ENCODE measurements at regions not wholly inside any gene's neighbourhood (a gene's known extent, or its start where the extent isn't known, plus 50 kb on each side); places are given as distances from the start of the nearest gene placed in this dataset.
"Not testable (repeated sequence)": the region's sequence is repeated elsewhere in the genome, so short reads cannot be mapped to it uniquely, and the experiment has no call there.

DNA sequence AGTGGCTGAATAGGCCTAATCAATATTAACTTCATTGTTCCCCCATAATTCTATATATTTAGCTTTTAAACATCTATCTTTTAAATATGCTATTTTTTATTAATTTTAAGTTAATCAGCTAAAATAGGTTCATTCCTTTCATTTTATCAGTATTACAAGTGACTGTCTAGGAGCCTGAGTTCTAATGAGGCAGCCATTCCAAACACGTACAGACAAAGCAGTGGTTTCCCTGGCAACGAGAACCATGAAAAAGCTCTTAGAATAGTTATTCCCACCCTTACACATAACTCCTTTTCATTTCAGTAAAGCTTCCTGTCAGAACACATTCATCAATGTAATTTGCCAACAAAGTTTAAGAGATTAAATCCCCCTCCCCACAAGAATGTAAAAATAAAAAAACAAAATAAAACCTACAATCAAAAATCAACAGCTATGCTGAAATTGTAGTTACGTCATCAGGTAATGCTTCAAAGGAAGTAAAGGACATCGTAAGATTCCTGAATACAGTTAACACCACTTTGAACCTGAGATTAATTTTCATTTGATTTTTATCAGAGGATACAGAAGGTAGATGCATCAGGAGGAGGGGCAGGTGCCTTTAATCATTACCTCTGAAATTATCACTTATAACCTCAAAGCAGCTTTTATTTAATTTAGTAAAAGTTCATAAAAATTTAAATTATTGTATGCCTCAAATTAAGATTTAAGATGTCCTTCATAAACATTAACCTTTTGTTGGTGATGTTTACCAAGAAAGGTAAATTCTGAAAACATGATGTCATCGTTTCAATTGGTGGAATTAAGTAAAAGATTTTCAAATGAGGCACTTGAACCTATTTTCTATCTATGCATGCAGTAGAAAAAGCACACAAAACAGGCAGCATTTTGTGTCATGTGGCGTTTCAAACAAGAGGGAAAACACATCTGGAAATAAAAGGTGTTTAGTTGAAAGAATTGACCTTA lies 967.2 kb upstream of the FOXG1 start:
- H3K9me3 ChIP-seq (ENCODE audit: severe bottlenecking); H3K4me3 ChIP-seq (ENCODE audit: severe bottlenecking); H3K27me3 ChIP-seq (ENCODE audit: insufficient read depth, poor library complexity, severe bottlenecking); H3K4me1 ChIP-seq (ENCODE audit: insufficient read depth, poor library complexity, severe bottlenecking); H3K27ac ChIP-seq (ENCODE audit: poor library complexity, severe bottlenecking); H3K36me3 ChIP-seq (ENCODE audit: low read depth); ATAC-seq (ENCODE audit: low read depth); DNase-seq (ENCODE audit: low spot score): not testable (repeated sequence)

DNA sequence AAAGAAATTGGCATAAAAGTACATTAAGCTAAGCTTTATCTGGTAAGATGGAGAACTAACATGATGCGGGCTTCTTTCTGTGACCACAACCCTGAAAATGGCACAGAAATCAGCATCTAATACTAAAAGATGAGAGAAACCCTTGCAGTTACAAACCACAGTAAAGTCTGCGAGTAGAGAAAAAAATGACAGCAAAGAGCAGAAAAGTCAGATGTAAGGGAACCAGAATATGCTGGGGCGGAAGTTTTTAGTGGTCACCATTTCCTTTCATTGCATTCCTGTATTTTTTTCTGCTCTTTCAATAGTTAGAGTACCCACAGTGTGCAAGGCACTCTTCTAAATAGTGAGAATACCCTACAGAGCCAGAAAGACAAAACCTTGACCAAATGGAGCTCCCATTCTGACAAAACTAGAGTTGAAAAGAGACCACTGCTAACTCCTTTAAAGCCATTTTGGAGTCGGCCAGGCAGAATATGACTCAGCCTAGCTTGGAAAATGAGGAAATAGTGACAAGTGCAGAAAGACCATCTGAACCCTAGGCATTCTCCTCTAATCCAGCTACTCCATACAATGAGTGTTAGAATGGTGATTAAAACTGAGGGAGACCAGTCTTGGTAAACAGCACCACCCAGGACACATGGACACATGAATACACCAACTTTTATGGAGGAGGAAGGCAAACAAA lies 948.7 kb upstream of the FOXG1 start:
- H3K27ac ChIP-seq (ENCODE audit: poor library complexity, severe bottlenecking); H3K27me3 ChIP-seq (ENCODE audit: insufficient read depth, poor library complexity, severe bottlenecking): not testable (repeated sequence)

DNA sequence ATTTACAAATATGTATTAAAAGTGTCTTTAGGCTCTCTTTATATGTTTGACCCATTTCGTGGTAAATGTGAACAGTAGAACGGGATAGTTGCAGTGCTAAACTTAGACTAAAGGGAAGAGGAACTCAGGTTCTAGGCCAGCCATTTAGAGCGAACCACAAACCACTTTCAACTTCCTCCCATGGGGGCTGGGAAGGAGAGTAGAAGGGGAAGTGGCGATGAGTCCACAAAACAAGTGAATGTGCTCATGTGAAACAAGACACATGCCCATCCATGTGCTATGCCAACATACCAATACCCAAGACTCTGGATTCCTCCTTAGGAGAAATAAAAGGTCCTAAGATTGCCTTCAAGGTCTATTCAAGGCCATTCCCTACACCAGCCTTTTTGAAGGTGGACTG lies 940.4 kb upstream of the FOXG1 start:
- not testable (repeated sequence) for ATAC-seq (ENCODE audit: low read depth); H3K27me3 ChIP-seq (ENCODE audit: insufficient read depth, poor library complexity, severe bottlenecking); DNase-seq (ENCODE audit: low spot score); H3K4me3 ChIP-seq (ENCODE audit: severe bottlenecking); H3K36me3 ChIP-seq (ENCODE audit: low read depth); H3K4me1 ChIP-seq (ENCODE audit: insufficient read depth, poor library complexity, severe bottlenecking); H3K9me3 ChIP-seq (ENCODE audit: severe bottlenecking); H3K27ac ChIP-seq (ENCODE audit: poor library complexity, severe bottlenecking)

More for the DNA sequence above, 948.7 kb upstream of the FOXG1 start:
- H3K9me3 ChIP-seq (ENCODE audit: severe bottlenecking); H3K36me3 ChIP-seq (ENCODE audit: low read depth); H3K4me3 ChIP-seq (ENCODE audit: severe bottlenecking); ATAC-seq (ENCODE audit: low read depth); DNase-seq (ENCODE audit: low spot score): not testable (repeated sequence)
- H3K4me1 ChIP-seq (ENCODE audit: insufficient read depth, poor library complexity, severe bottlenecking) = peaks cover 13% of the 10 kb centered on the region

- H3K27ac ChIP-seq (ENCODE audit: poor library complexity, severe bottlenecking); DNase-seq (ENCODE audit: low spot score); H3K4me1 ChIP-seq (ENCODE audit: insufficient read depth, poor library complexity, severe bottlenecking); H3K9me3 ChIP-seq (ENCODE audit: severe bottlenecking); ATAC-seq (ENCODE audit: low read depth); H3K27me3 ChIP-seq (ENCODE audit: insufficient read depth, poor library complexity, severe bottlenecking); H3K36me3 ChIP-seq (ENCODE audit: low read depth); H3K4me3 ChIP-seq (ENCODE audit: severe bottlenecking): not testable (repeated sequence)
These were observed 934.6 kb upstream of the FOXG1 start for GRCh38 chr14:27831978-27832377.

- not testable (repeated sequence) for H3K27me3 ChIP-seq (ENCODE audit: insufficient read depth, poor library complexity, severe bottlenecking); DNase-seq (ENCODE audit: low spot score); ATAC-seq (ENCODE audit: low read depth); H3K9me3 ChIP-seq (ENCODE audit: severe bottlenecking); H3K27ac ChIP-seq (ENCODE audit: poor library complexity, severe bottlenecking); H3K4me1 ChIP-seq (ENCODE audit: insufficient read depth, poor library complexity, severe bottlenecking); H3K36me3 ChIP-seq (ENCODE audit: low read depth); H3K4me3 ChIP-seq (ENCODE audit: severe bottlenecking)
These were observed 933.6 kb upstream of the FOXG1 start for GRCh38 chr14:27833001-27833400.

DNA sequence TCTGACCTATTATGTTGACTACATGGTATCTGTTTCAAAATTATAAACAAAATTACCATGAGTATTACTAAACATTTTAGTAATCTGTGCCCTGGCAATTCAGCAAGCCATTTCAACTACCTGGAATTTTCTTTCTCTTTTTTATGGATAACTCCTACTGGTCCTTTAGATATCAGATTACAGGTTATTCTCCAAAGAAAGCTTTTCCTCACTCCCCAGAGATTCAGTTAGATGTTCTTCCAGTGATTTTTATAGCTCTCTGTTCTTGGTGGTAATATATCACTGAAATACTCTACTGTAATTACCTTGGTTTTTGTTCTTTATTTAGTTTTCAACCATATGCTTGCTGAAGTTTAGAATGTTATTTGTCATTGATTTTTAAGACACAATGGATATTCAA lies 930.2 kb upstream of the FOXG1 start:
- no peak for ATAC-seq (ENCODE audit: low read depth)
- Histone ChIP-seq H3K27ac (ENCODE audit: poor library complexity, severe bottlenecking) (no peak overlapping the region), H3K27me3 (ENCODE audit: insufficient read depth, poor library complexity, severe bottlenecking) (no peaks in the 10 kb centered on the region), H3K4me3 (ENCODE audit: severe bottlenecking) (no peak overlapping the region), H3K4me1 (ENCODE audit: insufficient read depth, poor library complexity, severe bottlenecking) (no peaks in the 10 kb centered on the region), H3K9me3 (ENCODE audit: severe bottlenecking) (no peaks in the 10 kb centered on the region), H3K36me3 (ENCODE audit: low read depth) (no peaks in the 10 kb centered on the region)
- no peak for DNase-seq (ENCODE audit: low spot score)
- TF ChIP-seq, protein P1, sequence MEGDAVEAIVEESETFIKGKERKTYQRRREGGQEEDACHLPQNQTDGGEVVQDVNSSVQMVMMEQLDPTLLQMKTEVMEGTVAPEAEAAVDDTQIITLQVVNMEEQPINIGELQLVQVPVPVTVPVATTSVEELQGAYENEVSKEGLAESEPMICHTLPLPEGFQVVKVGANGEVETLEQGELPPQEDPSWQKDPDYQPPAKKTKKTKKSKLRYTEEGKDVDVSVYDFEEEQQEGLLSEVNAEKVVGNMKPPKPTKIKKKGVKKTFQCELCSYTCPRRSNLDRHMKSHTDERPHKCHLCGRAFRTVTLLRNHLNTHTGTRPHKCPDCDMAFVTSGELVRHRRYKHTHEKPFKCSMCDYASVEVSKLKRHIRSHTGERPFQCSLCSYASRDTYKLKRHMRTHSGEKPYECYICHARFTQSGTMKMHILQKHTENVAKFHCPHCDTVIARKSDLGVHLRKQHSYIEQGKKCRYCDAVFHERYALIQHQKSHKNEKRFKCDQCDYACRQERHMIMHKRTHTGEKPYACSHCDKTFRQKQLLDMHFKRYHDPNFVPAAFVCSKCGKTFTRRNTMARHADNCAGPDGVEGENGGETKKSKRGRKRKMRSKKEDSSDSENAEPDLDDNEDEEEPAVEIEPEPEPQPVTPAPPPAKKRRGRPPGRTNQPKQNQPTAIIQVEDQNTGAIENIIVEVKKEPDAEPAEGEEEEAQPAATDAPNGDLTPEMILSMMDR (IDR thresholded peaks at IDR 0.05; ENCODE audit: poor library complexity, severe bottlenecking) = no peak

DNA sequence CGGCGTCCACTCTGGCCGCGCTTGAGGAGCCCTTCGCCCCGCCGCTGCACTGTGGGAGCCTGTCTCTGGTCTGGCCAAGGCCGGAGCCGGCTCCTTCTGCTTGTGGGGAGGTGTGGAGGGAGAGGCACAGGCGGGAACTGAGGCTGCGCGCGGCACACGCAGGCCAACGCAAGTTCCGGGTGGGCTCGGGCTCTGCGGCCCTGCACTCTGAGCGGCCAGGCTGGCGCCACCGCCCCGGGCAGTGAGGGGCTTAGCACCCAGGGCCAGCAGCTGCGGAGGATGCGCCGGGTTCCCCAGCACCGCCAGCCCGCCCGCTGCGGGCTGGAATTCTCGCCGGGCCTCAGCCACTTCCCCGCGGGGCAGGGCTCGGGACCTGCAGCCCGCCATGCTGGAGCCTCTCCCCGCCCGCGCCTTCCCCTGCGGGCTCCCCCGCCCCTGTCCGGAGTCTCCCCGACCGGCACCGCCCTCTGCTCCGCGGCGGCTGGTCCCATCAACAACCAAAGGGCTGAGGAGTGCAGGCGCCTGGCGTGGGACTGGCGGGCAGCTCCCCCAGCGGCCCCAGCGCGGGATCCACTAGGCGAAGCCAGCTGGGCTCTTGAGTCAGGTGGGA lies 921.2 kb upstream of the FOXG1 start:
- DNase-seq (ENCODE audit: low spot score) (peak; percentile 65), ATAC-seq (ENCODE audit: low read depth) (no peak)
- no peak overlapping the region for H3K27ac ChIP-seq (ENCODE audit: poor library complexity, severe bottlenecking)
- H3K9me3 ChIP-seq (ENCODE audit: severe bottlenecking) = no peaks in the 10 kb centered on the region
- no peaks in the 10 kb centered on the region for H3K36me3 ChIP-seq (ENCODE audit: low read depth)
- no peaks in the 10 kb centered on the region for H3K27me3 ChIP-seq (ENCODE audit: insufficient read depth, poor library complexity, severe bottlenecking)
- H3K4me3 ChIP-seq (ENCODE audit: severe bottlenecking) = no peak overlapping the region
- H3K4me1 ChIP-seq (ENCODE audit: insufficient read depth, poor library complexity, severe bottlenecking) = no peaks in the 10 kb centered on the region
- TF ChIP-seq, protein P1 (IDR thresholded peaks at IDR 0.05; ENCODE audit: poor library complexity, severe bottlenecking) = no peak
